Omental fat pad (tissue), 3 donors: ENCODE measurements at regions not wholly inside any gene's neighbourhood (a gene's known extent, or its start where the extent isn't known, plus 50 kb on each side); places are given as distances from the start of the nearest gene placed in this dataset.
"Not testable (repeated sequence)": the region's sequence is repeated elsewhere in the genome, so short reads cannot be mapped to it uniquely, and the experiment has no call there.

ENCODE experiments used
- ATAC-seq: fragments of 150-250 bp; one replicate; pipeline ENCODE4 v1.9.1; 2016; ENCODE audit warnings: mild to moderate bottlenecking, moderate library complexity; ENCODE audit not compliant: low FRiP score
- DNase-seq: peaks from one replicate; pipeline ENCODE4 v3.0.0-alpha.2; 2019; ENCODE audit warnings: low spot score
- CTCF ChIP-seq, 3 donors: fragments of 450-650 bp; IDR thresholded peaks; one replicate each; pipeline ENCODE4 v1.5.1; 2016 to 2017; ENCODE audit warnings: antibody characterized with exemption in 3 of 3, mild to moderate bottlenecking in 3 of 3, moderate library complexity in 2 of 3

- no peak for ATAC-seq
- no peak for DNase-seq
- TF ChIP-seq CTCF (IDR thresholded peaks at IDR 0.05): no peak
Measured at GRCh38 chr4:166195101-166195500, 322.1 kb downstream of the TLL1 start.

GRCh38 chr4:166197166-166197565, 324.1 kb downstream of the TLL1 start:
- TF ChIP-seq CTCF (IDR thresholded peaks at IDR 0.05): no peak
- no peak for DNase-seq
- ATAC-seq: no peak

GRCh38 chr4:166198041-166198440, 325.0 kb downstream of the TLL1 start:
- no peak for DNase-seq
- no peak for ATAC-seq
- TF ChIP-seq CTCF (IDR thresholded peaks at IDR 0.05): no peak

GRCh38 chr4:166198516-166199310, 325.7 kb downstream of the TLL1 start:
- DNase-seq (no peak), ATAC-seq (no peak)

GRCh38 chr4:166202991-166203390, 330.0 kb downstream of the TLL1 start:
- no peak for TF ChIP-seq CTCF (IDR thresholded peaks at IDR 0.05)
- DNase-seq (no peak), ATAC-seq (no peak)

More at GRCh38 chr4:166198516-166199310, 325.7 kb downstream of the TLL1 start:
- TF ChIP-seq CTCF (IDR thresholded peaks at IDR 0.05): no peak

- not testable (repeated sequence) for ATAC-seq, DNase-seq
Measured at GRCh38 chr4:166212326-166212725, 339.3 kb downstream of the TLL1 start.

GRCh38 chr4:166222271-166222670, 349.2 kb downstream of the TLL1 start:
- ATAC-seq: no peak
- DNase-seq: no peak
- TF ChIP-seq CTCF (IDR thresholded peaks at IDR 0.05): no peak
